IMR-90 (cell line): ENCODE measurements at regions not wholly inside any gene's neighbourhood (a gene's known extent, or its start where the extent isn't known, plus 50 kb on each side); places are given as distances from the start of the nearest gene placed in this dataset.

Experiments used
- ATAC-seq: fragments of 200-7000 bp; cut with Tn5 transposase; 2 replicates; pipeline ENCODE4 v1.9.1; 2020; ENCODE audit warnings: low read depth, mild to moderate bottlenecking, moderate library complexity
- BruUV-seq: library from RNA; stranded (reverse); fragments of 400-500 nt; replicated peaks from 2 replicates; lab custom pipeline; 2021; lab: Mats Ljungman, UMichigan
- CTCF ChIA-PET: fragments of 300-600 bp; formaldehyde crosslinking; extraction: SDS; loops from one replicate; lab custom pipeline; 2021; ENCODE audit warnings: antibody characterized with exemption; lab: Yijun Ruan, JAX
- POLR2A ChIA-PET: fragments of 300-600 bp; sonication (Branson Sonifier 250); formaldehyde crosslinking; loops from one replicate; lab custom pipeline; 2022; ENCODE audit warnings: antibody characterized with exemption; ENCODE audit not compliant: unreplicated experiment; lab: Charles Lee
- DNase-seq: peaks from one replicate; pipeline ENCODE4 v3.0.0; 2013
- H2AFZ ChIP-seq: replicated peaks from 2 replicates; pipeline ENCODE3; 2013; ENCODE audit warnings: low read length, mild to moderate bottlenecking; ENCODE audit not compliant: poor library complexity
- H2AK5ac ChIP-seq: 2 replicates; pipeline ENCODE4 v1.6.1; 2013; ENCODE audit warnings: low read depth, low read length, inconsistent platforms
- H2AK9ac ChIP-seq: replicated peaks from 2 replicates; pipeline ENCODE3; 2013; ENCODE audit warnings: mild to moderate bottlenecking, low read depth, low read length, moderate library complexity; ENCODE audit not compliant: poor library complexity
- H2BK120ac ChIP-seq: 2 replicates; pipeline ENCODE4 v1.6.1; 2013; ENCODE audit warnings: low read depth, low read length, inconsistent platforms
- H2BK15ac ChIP-seq: 3 replicates; pipeline ENCODE4 v1.6.1; 2013; ENCODE audit warnings: low read depth, low read length, inconsistent platforms
- H2BK20ac ChIP-seq: 2 replicates; pipeline ENCODE4 v1.6.1; 2013; ENCODE audit warnings: low read depth, mild to moderate bottlenecking, inconsistent platforms, low read length, moderate library complexity
- H2BK5ac ChIP-seq: 2 replicates; pipeline ENCODE4 v1.6.1; 2013; ENCODE audit warnings: mild to moderate bottlenecking, low read depth, low read length, inconsistent platforms; ENCODE audit not compliant: poor library complexity, severe bottlenecking
- H3K14ac ChIP-seq: replicated peaks from 2 replicates; pipeline ENCODE4 v1.6.1; 2013; ENCODE audit warnings: low read depth, low read length, inconsistent platforms
- H3K18ac ChIP-seq: 2 replicates; pipeline ENCODE4 v1.6.1; 2013; ENCODE audit warnings: low read depth, low read length, control low read depth
- H3K23ac ChIP-seq: 2 replicates; pipeline ENCODE4 v1.6.1; 2013; ENCODE audit warnings: low read depth, low read length, inconsistent platforms
- H3K27ac ChIP-seq: 2 replicates; pipeline ENCODE4 v1.5.1; 2013; ENCODE audit warnings: mild to moderate bottlenecking, control low read depth, low read length; ENCODE audit not compliant: insufficient read depth
- H3K27me3 ChIP-seq: 2 replicates; pipeline ENCODE4 v1.6.1; 2013; ENCODE audit warnings: low read length; ENCODE audit not compliant: control insufficient read depth, insufficient read depth
- H3K36me3 ChIP-seq: 2 replicates; pipeline ENCODE4 v1.6.1; 2013; ENCODE audit warnings: low read length, mixed read lengths; ENCODE audit not compliant: control insufficient read depth, insufficient read depth
- H3K4ac ChIP-seq: 2 replicates; pipeline ENCODE4 v1.6.1; 2013; ENCODE audit warnings: low read depth, low read length, inconsistent platforms
- H3K4me1 ChIP-seq: 2 replicates; pipeline ENCODE4 v1.6.1; 2013; ENCODE audit warnings: low read length, mixed read lengths; ENCODE audit not compliant: control insufficient read depth, insufficient read depth
- H3K4me2 ChIP-seq: 2 replicates; pipeline ENCODE4 v1.6.1; 2013; ENCODE audit warnings: low read depth, mild to moderate bottlenecking, control low read depth, low read length, moderate library complexity
- H3K4me3 ChIP-seq: 2 replicates; pipeline ENCODE4 v1.5.1; 2013; ENCODE audit warnings: low read depth, mild to moderate bottlenecking, control low read depth, low read length, moderate library complexity; ENCODE audit not compliant: insufficient read depth
- H3K56ac ChIP-seq: 2 replicates; pipeline ENCODE4 v1.6.1; 2013; ENCODE audit warnings: low read length, inconsistent platforms; ENCODE audit not compliant: insufficient read depth; ENCODE audit errors: extremely low read depth
- H3K79me1 ChIP-seq, 2 experiments: 2 replicates each; pipeline ENCODE4 v1.6.1; 2013; ENCODE audit warnings: low read length in 2 of 2, inconsistent platforms in 1 of 2, low read depth in 1 of 2
- H3K9ac ChIP-seq: 2 replicates; pipeline ENCODE4 v1.6.1; 2013; ENCODE audit warnings: low read depth, low read length, control low read depth
- H3K9me1 ChIP-seq: 2 replicates; pipeline ENCODE4 v1.6.1; 2013; ENCODE audit warnings: low read length, inconsistent platforms; ENCODE audit not compliant: insufficient read depth
- H3K9me3 ChIP-seq: 2 replicates; pipeline ENCODE4 v1.6.1; 2013; ENCODE audit warnings: low read length; ENCODE audit not compliant: control insufficient read depth, insufficient read depth
- H4K20me1 ChIP-seq: 2 replicates; pipeline ENCODE4 v1.6.1; 2013; ENCODE audit warnings: low read length, inconsistent platforms; ENCODE audit not compliant: insufficient read depth
- H4K5ac ChIP-seq: 2 replicates; pipeline ENCODE4 v1.6.1; 2013; ENCODE audit warnings: mild to moderate bottlenecking, low read depth, low read length, control low read depth
- H4K8ac ChIP-seq, 2 experiments: 2 replicates each; pipeline ENCODE4 v1.6.1; 2013; ENCODE audit warnings: low read depth in 2 of 2, low read length in 2 of 2, control low read depth in 1 of 2, inconsistent platforms in 1 of 2
- H4K91ac ChIP-seq: 2 replicates; pipeline ENCODE4 v1.6.1; 2013; ENCODE audit warnings: low read depth, low read length, inconsistent platforms; ENCODE audit not compliant: insufficient read depth
- BHLHE40 ChIP-seq: fragments of 150-350 bp; IDR thresholded peaks from 2 replicates; pipeline ENCODE4 v1.6.1; 2016; ENCODE audit warnings: mild to moderate bottlenecking, low read depth, low read length
- CHD1 ChIP-seq: IDR thresholded peaks from 2 replicates; pipeline ENCODE4 v1.6.1; 2012; ENCODE audit warnings: low read depth, low read length, improper control_type of control experiment
- CTCF ChIP-seq: conservative IDR thresholded peaks from 2 replicates; pipeline ENCODE4 v1.5.1; 2012; ENCODE audit warnings: mild to moderate bottlenecking, low read depth, low read length, improper control_type of control experiment
- ELK1 ChIP-seq: fragments of 150-350 bp; IDR thresholded peaks from 2 replicates; pipeline ENCODE4 v1.6.1; 2016; ENCODE audit warnings: low read depth, mild to moderate bottlenecking, low read length, moderate library complexity, borderline replicate concordance
- FOS ChIP-seq: fragments of 150-350 bp; IDR thresholded peaks from 2 replicates; pipeline ENCODE4 v1.6.1; 2016; ENCODE audit warnings: low read depth, low read length
- MAFK ChIP-seq: IDR thresholded peaks from 2 replicates; pipeline ENCODE4 v1.6.1; 2012; ENCODE audit warnings: low read depth, low read length, improper control_type of control experiment
- MAZ ChIP-seq: IDR thresholded peaks from 2 replicates; pipeline ENCODE4 v1.6.1; 2012; ENCODE audit warnings: low read depth, mild to moderate bottlenecking, low read length, improper control_type of control experiment, moderate library complexity, borderline replicate concordance
- MXI1 ChIP-seq: IDR thresholded peaks from 2 replicates; pipeline ENCODE4 v1.6.1; 2012; ENCODE audit warnings: low read depth, mild to moderate bottlenecking, low read length, moderate library complexity, borderline replicate concordance
- NFE2L2 ChIP-seq: fragments of 150-350 bp; IDR thresholded peaks from 2 replicates; pipeline ENCODE4 v1.6.1; 2016; ENCODE audit warnings: low read depth, mild to moderate bottlenecking, low read length
- RAD21 ChIP-seq: IDR thresholded peaks from 2 replicates; pipeline ENCODE4 v1.6.1; 2012; ENCODE audit warnings: low read length, improper control_type of control experiment
- RFX5 ChIP-seq: IDR thresholded peaks from 2 replicates; pipeline ENCODE4 v1.8.0; 2012; ENCODE audit warnings: low read depth, mild to moderate bottlenecking, low read length, moderate library complexity
- SMC3 ChIP-seq: fragments of 150-350 bp; IDR thresholded peaks from 2 replicates; pipeline ENCODE4 v1.6.1; 2016; ENCODE audit warnings: low read depth, mild to moderate bottlenecking, antibody characterized with exemption, low read length, moderate library complexity
- USF2 ChIP-seq: fragments of 150-350 bp; IDR thresholded peaks from 2 replicates; pipeline ENCODE4 v1.6.1; 2017; ENCODE audit warnings: mild to moderate bottlenecking, antibody characterized with exemption, low read length, low read depth
- WGBS, 2 experiments: methylation state at CpG; one replicate each; pipeline versions ENCODE4 v1.1.5 to v1.1.7; 2013; ENCODE audit warnings: missing lambda C conversion rate in 2 of 2; ENCODE audit not compliant: insufficient read length in 1 of 2; ENCODE audit errors: extremely low coverage in 2 of 2; 5-methylcytosine and 5-hydroxymethylcytosine counted together
- dilution Hi-C: fragments of 300-500 bp; cut with HindIII; formaldehyde crosslinking; loops from one replicate; pipeline ENCODE4 v1.14.3; 2018; ENCODE audit warnings: low sequenced_read_pairs; ENCODE audit not compliant: unreplicated experiment
- in situ Hi-C: fragments of 300-500 bp; cut with MboI; formaldehyde crosslinking; loops from 3 replicates; pipeline ENCODE4 v1.14.3; 2019; ENCODE audit warnings: low sequenced_read_pairs, inconsistent platforms, mixed read lengths
- intact Hi-C: fragments of 100-400 bp; cut with micrococcal nuclease; formaldehyde crosslinking; loops from 2 replicates; pipeline ENCODE4 v1.10.0; 2022

- Histone ChIP-seq H3K23ac (no peak overlapping the region), H3K9me1 (no peaks in the 10 kb centered on the region), H2AK5ac (no peak overlapping the region), H2BK120ac (no peak overlapping the region), H3K79me1 (no peaks in the 10 kb centered on the region), H4K91ac (no peak overlapping the region), H4K20me1 (no peaks in the 10 kb centered on the region), H3K18ac (no peak overlapping the region), H3K9me3 (no peaks in the 10 kb centered on the region), H2AFZ (no peak overlapping the region), H3K4ac (no peak overlapping the region), H3K9ac (no peak overlapping the region), H3K56ac (no peak overlapping the region), H3K4me2 (no peak overlapping the region), H3K4me3 (no peak overlapping the region), H4K5ac (no peak overlapping the region), H3K27me3 (no peaks in the 10 kb centered on the region), H2BK20ac (no peak overlapping the region), H3K4me1 (no peaks in the 10 kb centered on the region), H3K14ac (no peak overlapping the region), H3K27ac (no peak overlapping the region), H4K8ac (no peak overlapping the region), H2AK9ac (no peak overlapping the region), H2BK15ac (no peak overlapping the region), H3K36me3 (no peaks in the 10 kb centered on the region), H2BK5ac (no peak overlapping the region)
- dilution Hi-C loops (no loop called here), intact Hi-C loops (no loop called here), in situ Hi-C loops (no loop called here)
- CTCF ChIA-PET = interaction anchor here (0.6 kb wide), 2 partner anchors 9 to 782 kb away, joined by 3 read pairs; no protein-coding TSS in a partner anchor
- DNase-seq (peak; percentile 12), ATAC-seq (no peak)
- no TSS peak for BruUV-seq
- no peak for TF ChIP-seq MXI1
- no peak for TF ChIP-seq NFE2L2
- TF ChIP-seq RAD21 = no peak
- no peak for TF ChIP-seq CTCF
- TF ChIP-seq RFX5 = no peak
- no peak for TF ChIP-seq MAFK
- no peak for TF ChIP-seq ELK1
- no peak for TF ChIP-seq MAZ
- TF ChIP-seq BHLHE40 = no peak
- no peak for TF ChIP-seq FOS
- TF ChIP-seq USF2 = no peak
- no peak for TF ChIP-seq CHD1
- no peak for TF ChIP-seq SMC3
- WGBS, 2 experiments = no CpG with 5 or more reads among the region's 3 CpGs
- POLR2A ChIA-PET = no interaction called here
Measured at GRCh38 chr2:82795446-82795845, 1663.6 kb downstream of the SUCLG1 start.
